Kidney capillary endothelial cell (primary cell): ENCODE measurements at regions not wholly inside any gene's neighbourhood (a gene's known extent, or its start where the extent isn't known, plus 50 kb on each side); places are given as distances from the start of the nearest gene placed in this dataset.
"Not testable (repeated sequence)": the region's sequence is repeated elsewhere in the genome, so short reads cannot be mapped to it uniquely, and the experiment has no call there.

Experiments
- DNase-seq: peaks from one replicate; pipeline ENCODE4 v3.0.0-alpha.2; 2018; ENCODE audit warnings: low spot score

- no peak for DNase-seq
These were observed 77.6 kb upstream of the PMEPA1 start for GRCh38 chr20:57787151-57787989.

GRCh38 chr20:57786304-57786932 is 76.6 kb upstream of the PMEPA1 start:
- DNase-seq, result no peak

- DNase-seq, result no peak
These were observed 75.9 kb upstream of the PMEPA1 start for GRCh38 chr20:57785720-57786119.

- DNase-seq, result no peak
These were observed 75.2 kb upstream of the PMEPA1 start for GRCh38 chr20:57785061-57785460.

GRCh38 chr20:57783956-57784837 is 74.4 kb upstream of the PMEPA1 start:
- DNase-seq, result no peak

- no peak for DNase-seq
These were observed 73.4 kb upstream of the PMEPA1 start for GRCh38 chr20:57783196-57783595.

- DNase-seq, result no peak
These were observed 72.8 kb upstream of the PMEPA1 start for GRCh38 chr20:57782631-57783041.

GRCh38 chr20:57781901-57782300 is 72.1 kb upstream of the PMEPA1 start:
- DNase-seq, result no peak

- no peak for DNase-seq
These were observed 71.1 kb upstream of the PMEPA1 start for GRCh38 chr20:57780906-57781305.

- no peak for DNase-seq
These were observed 70.6 kb upstream of the PMEPA1 start for GRCh38 chr20:57780398-57780797.

- DNase-seq, result no peak
These were observed 69.7 kb upstream of the PMEPA1 start for GRCh38 chr20:57779401-57780003.

GRCh38 chr20:57777911-57778310 is 68.1 kb upstream of the PMEPA1 start:
- DNase-seq, result no peak

GRCh38 chr20:57774951-57775350 is 65.1 kb upstream of the PMEPA1 start:
- DNase-seq, result no peak

GRCh38 chr20:57774111-57774880 is 64.5 kb upstream of the PMEPA1 start:
- no peak for DNase-seq

- no peak for DNase-seq
These were observed 63.4 kb upstream of the PMEPA1 start for GRCh38 chr20:57773059-57773815.

GRCh38 chr20:57772349-57772964 is 62.6 kb upstream of the PMEPA1 start:
- peak; percentile 90 for DNase-seq

- no peak for DNase-seq
These were observed 61.3 kb upstream of the PMEPA1 start for GRCh38 chr20:57770852-57771720.

- DNase-seq, result not testable (repeated sequence)
These were observed 60.6 kb upstream of the PMEPA1 start for GRCh38 chr20:57770401-57770800.

- DNase-seq, result peak; percentile 38
These were observed 59.9 kb upstream of the PMEPA1 start for GRCh38 chr20:57769756-57770155.
